T1000 (cell line): ENCODE measurements at regions not wholly inside any gene's neighbourhood (a gene's known extent, or its start where the extent isn't known, plus 50 kb on each side); places are given as distances from the start of the nearest gene placed in this dataset.

ENCODE experiments used
- DNase-seq: peaks from one replicate; lab custom pipeline; 2025; ENCODE audit warnings: mixed read lengths; lab: John Stamatoyannopoulos, UW

DNA sequence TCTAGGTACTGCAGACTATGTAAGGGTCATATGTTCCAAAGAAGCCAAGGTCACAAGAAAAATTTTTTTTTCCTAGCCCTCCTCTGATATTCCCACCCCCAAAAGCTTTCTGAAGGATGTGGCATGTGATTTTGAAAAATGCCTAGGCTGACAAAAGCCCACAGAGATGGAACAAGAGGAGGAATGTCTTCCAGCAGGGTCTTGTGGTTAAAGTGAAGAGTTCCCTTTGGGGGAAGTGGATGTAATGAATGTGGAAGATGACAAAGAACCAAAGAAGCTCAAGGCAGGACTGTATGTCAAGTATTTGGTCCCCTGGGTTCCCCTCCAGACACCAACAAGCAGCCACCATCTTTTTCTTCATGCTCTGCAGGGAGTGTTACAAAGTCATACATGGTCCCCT is 268.8 kb downstream of the BCOR start:
- DNase-seq: no peak

- no peak for DNase-seq
Measured at GRCh38 chrX:39829965-39830364, 267.8 kb downstream of the BCOR start.

DNA sequence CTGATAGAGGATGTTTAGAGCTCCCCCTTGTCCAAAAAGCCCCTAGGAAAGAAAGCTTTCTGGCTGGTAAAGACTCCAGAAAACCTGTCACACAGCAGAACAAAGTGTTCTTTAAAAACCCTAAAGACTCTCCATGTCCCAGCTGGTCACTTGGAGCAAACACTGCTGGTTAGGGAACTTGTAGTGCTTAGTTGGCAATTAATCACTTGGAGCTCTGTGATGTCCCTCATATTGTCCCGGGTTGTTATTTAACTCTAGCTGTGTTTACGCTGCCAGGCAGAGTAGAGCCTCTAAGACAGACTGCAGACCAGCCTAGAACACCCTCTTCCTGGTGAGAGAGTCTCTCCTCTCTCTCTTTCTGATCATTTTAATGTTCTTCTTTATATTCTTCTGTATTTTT is 267.3 kb downstream of the BCOR start:
- DNase-seq: no peak

DNA sequence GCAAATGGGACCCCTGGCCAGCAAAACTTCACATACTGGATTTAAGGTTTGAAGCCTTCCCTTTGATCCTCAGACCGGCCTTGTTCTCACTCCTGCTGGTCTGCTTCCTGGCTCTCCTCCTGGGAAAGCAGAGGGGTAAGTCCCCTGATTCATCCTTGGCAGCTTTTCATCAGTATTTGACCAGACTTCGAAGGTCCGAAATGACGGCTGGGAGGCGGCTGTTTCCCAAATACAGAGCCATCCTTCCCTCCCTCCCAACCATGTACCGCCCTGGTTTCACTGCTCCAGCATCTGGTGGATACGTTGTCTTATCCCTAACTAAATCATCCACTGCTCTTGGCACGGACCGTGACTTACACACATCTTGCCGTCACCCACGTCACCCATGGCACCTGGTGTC is 265.5 kb downstream of the BCOR start:
- DNase-seq: no peak

DNA sequence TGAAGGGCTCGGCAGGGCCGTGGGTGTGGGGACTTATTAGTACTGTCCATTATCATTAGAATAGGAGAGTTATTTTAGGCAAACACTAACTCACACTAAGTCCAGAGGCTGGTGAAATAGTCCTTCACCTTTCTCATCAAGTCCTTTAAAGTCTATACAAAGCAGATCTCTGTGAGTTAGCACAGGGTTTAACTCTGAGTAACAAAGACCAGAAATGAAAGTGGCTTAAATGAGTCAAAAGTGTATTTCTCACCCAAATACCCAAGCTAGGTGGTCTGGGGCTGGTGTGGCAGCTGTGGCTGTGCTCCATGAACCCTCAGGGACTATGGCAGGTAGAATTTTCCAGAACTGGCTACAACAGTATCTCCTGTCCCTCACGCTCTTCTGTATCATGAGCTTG is 263.2 kb downstream of the BCOR start:
- DNase-seq: no peak

GRCh38 chrX:39835241-39835640 is 262.5 kb downstream of the BCOR start:
- no peak for DNase-seq

- DNase-seq: no peak
Measured at GRCh38 chrX:39835776-39836175, 262.0 kb downstream of the BCOR start.

DNA sequence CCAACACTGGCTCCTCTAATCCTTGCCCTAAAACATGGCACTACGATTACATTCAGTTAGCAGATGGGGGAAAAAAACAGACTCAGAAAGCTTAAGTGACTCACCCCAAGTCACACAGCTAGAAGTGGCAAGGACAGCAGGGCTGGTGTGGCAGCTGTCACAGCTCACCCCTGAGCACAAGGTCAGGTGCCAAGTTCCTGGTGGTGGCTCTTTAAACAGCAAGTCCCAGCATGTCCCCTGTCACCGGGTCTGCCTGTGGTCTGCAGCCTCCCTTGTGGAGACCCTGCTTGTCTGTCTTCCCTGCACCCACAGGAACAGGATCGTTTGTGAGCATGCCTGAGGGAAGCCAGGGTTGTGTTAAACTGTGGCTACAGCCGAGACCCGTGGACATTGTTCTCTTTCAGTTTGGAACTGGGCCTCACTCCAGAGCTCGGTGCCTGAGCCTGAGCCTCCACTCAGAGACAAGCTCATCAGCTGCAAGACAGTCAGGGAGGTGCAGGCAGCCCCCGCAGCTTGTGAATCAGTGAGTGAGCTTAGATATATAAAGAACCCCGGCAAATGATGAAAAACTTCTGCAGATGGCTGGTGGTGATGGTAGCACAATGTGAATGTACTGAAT is 260.8 kb downstream of the BCOR start:
- DNase-seq: no peak

DNA sequence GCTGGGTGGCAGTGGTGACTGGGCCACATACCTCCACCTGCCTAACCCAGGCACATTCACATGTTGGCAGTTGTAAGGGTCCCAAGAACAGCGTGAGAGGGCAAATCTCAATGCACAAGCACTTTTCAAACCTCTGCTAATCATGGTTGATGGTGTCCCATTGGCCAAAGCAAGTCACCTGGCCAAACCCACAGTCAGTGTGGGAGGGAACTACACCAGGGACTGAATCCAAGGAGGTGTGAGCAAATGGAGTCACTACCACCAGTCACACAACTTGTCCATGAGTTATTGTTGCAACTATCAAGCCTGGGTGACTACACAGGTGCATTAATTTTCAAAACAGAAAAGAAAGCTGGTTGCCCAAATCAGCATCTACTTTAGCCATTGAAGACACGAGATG is 260.1 kb downstream of the BCOR start:
- no peak for DNase-seq

- DNase-seq: no peak
Measured at GRCh38 chrX:39839371-39839770, 258.4 kb downstream of the BCOR start.

DNA sequence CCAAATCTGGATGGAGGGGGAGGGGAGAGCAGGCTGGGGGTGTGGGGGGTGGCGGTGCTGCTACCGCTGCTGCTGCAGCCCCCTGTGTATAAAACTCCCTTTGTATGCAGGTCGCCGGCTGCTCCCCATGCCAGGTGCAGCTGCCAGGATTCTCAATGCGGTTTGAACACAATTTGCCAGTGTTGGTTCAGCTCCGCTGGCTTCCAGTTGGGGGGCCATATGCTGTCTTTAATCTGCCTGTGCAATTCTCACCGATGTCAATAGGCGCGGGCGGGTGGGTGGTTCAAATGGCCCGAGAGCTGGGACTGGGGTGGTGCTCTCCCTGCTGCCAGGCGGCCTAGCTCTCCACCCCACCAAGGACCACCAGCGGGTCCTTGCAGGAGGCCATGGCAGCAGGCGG is 257.6 kb downstream of the BCOR start:
- no peak for DNase-seq

GRCh38 chrX:39840581-39841093 is 257.1 kb downstream of the BCOR start:
- DNase-seq: no peak

DNA sequence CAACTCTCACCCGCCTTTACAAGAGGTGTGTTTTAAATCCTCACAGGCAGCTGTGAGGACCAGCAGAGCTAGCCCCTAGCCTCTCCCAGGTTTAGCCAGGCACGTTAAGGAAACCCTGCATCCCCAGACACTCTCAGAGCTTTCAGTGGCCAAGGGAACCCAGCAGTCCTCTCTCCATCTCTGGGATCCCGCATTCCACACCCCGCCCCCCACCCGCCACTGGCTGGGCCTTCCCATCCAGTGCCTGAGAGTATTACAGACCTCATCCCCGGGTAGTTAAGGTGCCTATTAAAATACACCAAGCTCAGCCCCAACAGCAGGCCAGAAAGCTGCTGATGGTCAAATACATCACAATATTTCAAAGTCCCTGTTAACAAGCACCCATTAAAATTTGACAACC is 256.2 kb downstream of the BCOR start:
- no peak for DNase-seq

- no peak for DNase-seq
Measured at GRCh38 chrX:39842281-39842973, 255.3 kb downstream of the BCOR start.

GRCh38 chrX:39843318-39843717 is 254.4 kb downstream of the BCOR start:
- DNase-seq: no peak

DNA sequence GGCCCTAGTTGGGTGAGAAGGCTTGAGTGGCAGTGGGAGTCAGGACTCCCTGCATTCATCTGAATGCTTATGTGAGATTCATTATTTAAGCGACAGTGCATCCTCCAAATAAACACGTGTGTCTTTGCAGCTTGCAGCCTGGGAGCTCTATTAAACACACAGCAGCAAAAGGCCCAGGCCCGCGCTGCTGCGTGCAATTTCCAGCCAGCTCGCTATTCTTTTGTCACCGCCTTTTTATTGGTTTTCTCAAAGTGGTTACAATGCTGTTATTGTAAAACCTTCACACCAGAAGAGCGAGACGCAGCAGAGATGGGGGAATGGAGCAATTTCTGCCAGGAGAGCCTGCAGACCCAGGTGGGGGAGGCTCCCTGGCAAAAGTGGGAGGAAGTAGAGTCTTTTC is 252.5 kb downstream of the BCOR start:
- DNase-seq: no peak

- no peak for DNase-seq
Measured at GRCh38 chrX:39846460-39846859, 251.3 kb downstream of the BCOR start.

DNA sequence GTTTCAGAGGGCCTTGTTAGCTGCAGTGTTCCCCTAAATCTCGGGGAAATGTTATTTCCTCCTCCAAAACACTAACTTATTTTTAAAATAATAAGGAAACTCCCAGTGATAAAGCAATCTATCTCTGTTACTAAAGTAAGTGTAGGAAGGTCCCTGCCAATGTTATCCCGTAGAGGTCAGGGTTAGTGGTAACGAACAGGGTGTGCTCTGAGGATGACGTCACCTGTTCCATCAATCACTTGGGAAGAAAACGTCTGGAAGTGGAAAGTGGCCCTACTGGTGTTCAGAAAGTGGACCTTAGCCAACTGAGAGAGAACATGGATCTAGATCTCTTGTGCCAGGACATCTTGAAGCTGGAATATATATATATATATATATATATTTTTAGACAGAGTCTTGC is 249.5 kb downstream of the BCOR start:
- no peak for DNase-seq

DNA sequence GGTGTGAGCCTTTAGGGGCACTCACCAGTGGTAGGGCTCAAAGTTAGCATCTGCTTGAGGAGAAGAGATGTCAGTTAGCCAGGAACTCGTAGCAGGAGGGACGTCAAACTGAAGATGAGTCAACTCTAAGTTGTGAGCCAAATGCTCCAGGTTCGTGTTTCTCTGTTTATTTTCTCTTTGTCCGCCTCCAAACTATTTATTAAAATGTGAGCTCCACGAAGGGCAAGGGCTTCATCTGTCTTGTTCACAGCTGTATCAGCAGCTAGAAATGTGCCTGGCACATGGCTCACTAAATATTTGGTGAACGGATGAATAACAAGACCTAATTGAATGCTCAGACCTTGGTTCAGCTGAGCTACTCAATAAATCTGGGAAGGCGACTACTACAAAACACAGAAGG is 248.9 kb downstream of the BCOR start:
- peak; percentile 3 for DNase-seq

GRCh38 chrX:39850209-39850608 is 247.5 kb downstream of the BCOR start:
- DNase-seq: no peak

DNA sequence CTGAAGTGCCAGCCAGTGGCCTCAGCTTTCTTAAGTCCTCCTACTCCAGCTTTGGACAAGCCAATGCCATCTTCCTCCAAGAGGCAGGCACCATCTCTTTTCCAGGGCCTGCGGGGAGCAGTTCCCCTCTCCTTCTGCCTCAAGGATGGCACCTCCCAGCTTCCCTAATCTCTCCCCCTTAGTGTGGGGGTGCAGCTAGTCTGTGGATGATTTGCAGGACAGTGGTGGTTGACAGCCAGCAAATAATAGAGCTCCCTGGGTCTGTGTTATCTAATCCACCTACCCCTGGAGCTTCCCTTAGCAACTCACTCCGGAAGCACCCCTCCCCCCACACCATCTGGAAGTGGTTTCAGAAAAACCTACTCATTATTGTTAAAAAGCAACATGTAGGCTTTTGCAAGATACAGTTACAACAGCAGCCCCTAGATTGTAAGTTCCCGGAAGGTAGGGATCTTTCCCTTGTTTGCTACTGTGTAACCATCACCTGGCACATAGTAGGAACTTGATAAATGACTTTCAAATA is 247.1 kb downstream of the BCOR start:
- peak; percentile 2 for DNase-seq

- no peak for DNase-seq
Measured at GRCh38 chrX:39851745-39852455, 245.9 kb downstream of the BCOR start.

GRCh38 chrX:39852491-39852890 is 245.3 kb downstream of the BCOR start:
- DNase-seq: no peak
